Astrocyte (in vitro differentiated cells and primary cell): ENCODE measurements at regions not wholly inside any gene's neighbourhood (a gene's known extent, or its start where the extent isn't known, plus 50 kb on each side); places are given as distances from the start of the nearest gene placed in this dataset.

Experiments used
- DNase-seq: peaks from one replicate; pipeline ENCODE4 v3.0.0-alpha.2; 2010; ENCODE audit warnings: low read depth
- FAIRE-seq: peaks from 2 replicates; lab custom pipeline; 2011; peaks lifted over from hg19 to GRCh38; lab: Jason Lieb, UNC
- H2AFZ ChIP-seq: 2 replicates; pipeline ENCODE4 v1.6.0; 2012; ENCODE audit warnings: low read depth, low read length, inconsistent platforms
- H3K27ac ChIP-seq: 2 replicates; pipeline ENCODE4 v1.5.1; 2011; ENCODE audit warnings: low read depth, low read length, inconsistent platforms
- H3K27me3 ChIP-seq: 2 replicates; pipeline ENCODE4 v1.6.0; 2011; ENCODE audit warnings: low read length, inconsistent platforms; ENCODE audit not compliant: insufficient read depth
- H3K36me3 ChIP-seq: 2 replicates; pipeline ENCODE4 v1.5.1; 2011; ENCODE audit warnings: low read length, inconsistent platforms; ENCODE audit not compliant: insufficient read depth
- H3K4me1 ChIP-seq: 2 replicates; pipeline ENCODE4 v1.5.1; 2011; ENCODE audit warnings: low read length, inconsistent platforms; ENCODE audit not compliant: insufficient read depth
- H3K4me2 ChIP-seq: 2 replicates; pipeline ENCODE4 v1.6.0; 2012; ENCODE audit warnings: low read length, inconsistent platforms
- H3K4me3 ChIP-seq: 2 replicates; pipeline ENCODE4 v1.5.1; 2011; ENCODE audit warnings: low read depth, mild to moderate bottlenecking, low read length, inconsistent platforms; ENCODE audit not compliant: insufficient read depth
- H3K79me2 ChIP-seq: 2 replicates; pipeline ENCODE4 v1.6.0; 2012; ENCODE audit warnings: mild to moderate bottlenecking, low read length, inconsistent platforms; ENCODE audit not compliant: insufficient read depth
- H3K9ac ChIP-seq: 2 replicates; pipeline ENCODE4 v1.6.0; 2012; ENCODE audit warnings: mild to moderate bottlenecking, low read length, inconsistent platforms
- H3K9me3 ChIP-seq: 2 replicates; pipeline ENCODE4 v1.5.1; 2012; ENCODE audit warnings: low read depth, mild to moderate bottlenecking, low read length, inconsistent platforms; ENCODE audit not compliant: insufficient read depth
- H4K20me1 ChIP-seq: 2 replicates; pipeline ENCODE4 v1.6.0; 2012; ENCODE audit warnings: low read length, inconsistent platforms; ENCODE audit not compliant: insufficient read depth
- H3K27ac Mint-ChIP-seq: one replicate; pipeline ENCODE4 v1.8.0; 2021; ENCODE audit warnings: mild to moderate bottlenecking, mixed read lengths; ENCODE audit not compliant: unreplicated experiment
- H3K27me3 Mint-ChIP-seq: one replicate; pipeline ENCODE4 v1.8.0; 2021; ENCODE audit warnings: low read depth, mixed read lengths; ENCODE audit not compliant: unreplicated experiment
- H3K36me3 Mint-ChIP-seq: one replicate; pipeline ENCODE4 v1.8.0; 2021; ENCODE audit warnings: low read depth, mixed read lengths; ENCODE audit not compliant: unreplicated experiment
- H3K4me1 Mint-ChIP-seq: one replicate; pipeline ENCODE4 v1.8.0; 2021; ENCODE audit warnings: low read depth, mixed read lengths; ENCODE audit not compliant: unreplicated experiment
- H3K4me3 Mint-ChIP-seq: one replicate; pipeline ENCODE4 v1.8.0; 2021; ENCODE audit warnings: mild to moderate bottlenecking, moderate library complexity, mixed read lengths; ENCODE audit not compliant: unreplicated experiment
- H3K9me3 Mint-ChIP-seq: one replicate; pipeline ENCODE4 v1.8.0; 2021; ENCODE audit warnings: mild to moderate bottlenecking, mixed read lengths; ENCODE audit not compliant: unreplicated experiment
- CTCF ChIP-seq: IDR thresholded peaks from 2 replicates; pipeline ENCODE4 v1.5.1; 2011; ENCODE audit warnings: low read depth, mild to moderate bottlenecking, inconsistent platforms, low read length, moderate library complexity; ENCODE audit not compliant: insufficient read depth
- EZH2 ChIP-seq: IDR thresholded peaks from 2 replicates; pipeline ENCODE4 v1.6.1; 2012; ENCODE audit warnings: mild to moderate bottlenecking, low read length, inconsistent platforms; ENCODE audit not compliant: insufficient read depth

GRCh38 chr10:53477313-53477675 is 704.7 kb upstream of the MBL2 start:
- Mint-ChIP-seq H3K4me1 (peaks cover 6% of the 10 kb centered on the region), H3K36me3 (no peaks in the 10 kb centered on the region)
- no peaks in the 10 kb centered on the region for H3K4me1 ChIP-seq

GRCh38 chr10:53476650-53477312 is 704.2 kb upstream of the MBL2 start:
- no peak for TF ChIP-seq EZH2
- TF ChIP-seq CTCF: no peak
- Histone ChIP-seq H3K79me2 (no peaks in the 10 kb centered on the region), H3K4me1 (no peaks in the 10 kb centered on the region), H3K36me3 (no peaks in the 10 kb centered on the region), H2AFZ (no peak overlapping the region), H3K27me3 (no peaks in the 10 kb centered on the region), H4K20me1 (no peaks in the 10 kb centered on the region), H3K9ac (no peak overlapping the region), H3K9me3 (no peaks in the 10 kb centered on the region), H3K27ac (no peak overlapping the region), H3K4me3 (no peak overlapping the region), H3K4me2 (no peak overlapping the region)
- DNase-seq (no peak), FAIRE-seq (no peak)
- no peak overlapping the region for H3K27ac Mint-ChIP-seq
- H3K27me3 Mint-ChIP-seq: no peaks in the 10 kb centered on the region
- H3K4me1 Mint-ChIP-seq: peaks cover 6% of the 10 kb centered on the region
- peaks cover 2% of the 10 kb centered on the region for H3K9me3 Mint-ChIP-seq
- no peak overlapping the region for H3K4me3 Mint-ChIP-seq
- H3K36me3 Mint-ChIP-seq: no peaks in the 10 kb centered on the region

More at GRCh38 chr10:53477313-53477675, 704.7 kb upstream of the MBL2 start:
- no peak overlapping the region for H3K4me3 ChIP-seq
- H3K36me3 ChIP-seq: no peaks in the 10 kb centered on the region
- H3K79me2 ChIP-seq: no peaks in the 10 kb centered on the region
- no peak overlapping the region for H3K4me2 ChIP-seq
- no peak for DNase-seq
- no peak overlapping the region for H3K9ac ChIP-seq
- no peak overlapping the region for H3K27ac ChIP-seq
- Mint-ChIP-seq H3K27me3 (no peaks in the 10 kb centered on the region), H3K9me3 (peaks cover 2% of the 10 kb centered on the region), H3K4me3 (no peak overlapping the region), H3K27ac (no peak overlapping the region)
- H3K27me3 ChIP-seq: no peaks in the 10 kb centered on the region
- H2AFZ ChIP-seq: no peak overlapping the region
- FAIRE-seq: no peak
- no peaks in the 10 kb centered on the region for H3K9me3 ChIP-seq
- H4K20me1 ChIP-seq: no peaks in the 10 kb centered on the region
- TF ChIP-seq EZH2: no peak
- TF ChIP-seq CTCF: no peak

- H3K9me3 ChIP-seq: no peaks in the 10 kb centered on the region
- no peak overlapping the region for H2AFZ ChIP-seq
- H3K36me3 Mint-ChIP-seq: no peaks in the 10 kb centered on the region
- peaks cover 2% of the 10 kb centered on the region for H3K9me3 Mint-ChIP-seq
- H3K79me2 ChIP-seq: no peaks in the 10 kb centered on the region
- FAIRE-seq: no peak
- H3K4me1 Mint-ChIP-seq: no peaks in the 10 kb centered on the region
- no peak for DNase-seq
- no peak overlapping the region for H3K4me3 ChIP-seq
- H3K27ac ChIP-seq: no peak overlapping the region
- H3K4me2 ChIP-seq: no peak overlapping the region
- no peak overlapping the region for H3K27ac Mint-ChIP-seq
- H3K27me3 ChIP-seq: no peaks in the 10 kb centered on the region
- TF ChIP-seq CTCF: no peak
- no peak for TF ChIP-seq EZH2
- no peak overlapping the region for H3K9ac ChIP-seq
- no peaks in the 10 kb centered on the region for H3K27me3 Mint-ChIP-seq
- H4K20me1 ChIP-seq: no peaks in the 10 kb centered on the region
- no peaks in the 10 kb centered on the region for H3K4me1 ChIP-seq
- no peaks in the 10 kb centered on the region for H3K36me3 ChIP-seq
- H3K4me3 Mint-ChIP-seq: no peak overlapping the region
These were observed 696.8 kb upstream of the MBL2 start for GRCh38 chr10:53469383-53469782.
